Hepatic stellate cell (primary cell): ENCODE measurements at regions not wholly inside any gene's neighbourhood (a gene's known extent, or its start where the extent isn't known, plus 50 kb on each side); places are given as distances from the start of the nearest gene placed in this dataset.

Experiments used
- DNase-seq: peaks from one replicate; pipeline ENCODE4 v3.0.0; 2011; ENCODE audit warnings: low spot score

DNA sequence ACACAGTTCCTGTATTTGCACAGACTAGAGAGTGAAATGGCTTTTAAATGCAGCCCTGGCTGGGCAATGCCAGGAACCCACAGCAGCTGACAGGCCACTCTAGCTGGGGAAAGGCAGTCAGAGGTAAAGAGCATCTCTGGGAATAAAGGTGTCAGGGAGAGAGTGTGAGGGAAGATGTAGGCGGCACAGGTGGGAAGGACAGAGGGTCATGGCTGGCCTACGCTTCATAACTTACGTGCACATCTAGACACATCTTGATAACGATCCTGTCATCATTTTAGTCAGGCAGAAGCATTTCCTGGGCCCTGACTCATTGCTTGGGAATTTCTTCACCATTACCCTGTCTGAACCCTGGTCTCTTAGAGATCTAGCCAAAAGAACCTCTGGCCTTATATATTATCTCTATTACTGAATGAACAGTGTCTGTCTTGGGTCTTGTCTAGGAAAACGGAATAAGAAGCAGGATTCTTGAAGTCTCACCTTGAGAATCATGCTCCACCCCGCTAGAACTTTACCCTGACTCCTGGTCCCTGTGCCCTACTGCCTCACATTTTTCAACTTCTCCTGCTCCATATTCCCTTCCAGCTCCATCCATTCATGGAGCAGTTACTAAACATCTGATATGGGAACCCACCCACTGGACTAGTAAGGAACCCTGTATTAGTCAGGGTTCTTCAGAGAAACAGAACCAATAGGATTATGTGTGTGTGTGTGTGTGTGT, 106.4 kb upstream of the ELL2 start:
- peak; percentile 38 for DNase-seq

DNA sequence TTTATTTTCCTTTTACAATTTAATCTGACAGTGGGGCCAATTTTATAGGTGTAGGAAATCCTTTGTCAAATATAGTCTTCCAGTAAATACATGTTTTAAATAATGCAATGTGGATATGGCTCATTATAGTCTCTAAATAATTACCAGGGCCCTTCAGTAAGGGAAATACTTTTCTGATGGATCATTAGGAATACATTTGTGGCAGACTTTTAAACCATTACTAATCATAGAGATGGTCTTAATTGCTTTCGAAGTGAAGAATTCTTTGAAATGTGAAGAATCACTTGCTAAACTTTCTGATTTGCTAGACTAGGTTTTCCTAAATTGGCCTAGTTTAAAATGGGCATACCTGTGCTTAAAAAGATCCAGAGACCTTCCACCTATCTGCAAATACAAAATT, 105.6 kb upstream of the ELL2 start:
- DNase-seq = no peak

DNA sequence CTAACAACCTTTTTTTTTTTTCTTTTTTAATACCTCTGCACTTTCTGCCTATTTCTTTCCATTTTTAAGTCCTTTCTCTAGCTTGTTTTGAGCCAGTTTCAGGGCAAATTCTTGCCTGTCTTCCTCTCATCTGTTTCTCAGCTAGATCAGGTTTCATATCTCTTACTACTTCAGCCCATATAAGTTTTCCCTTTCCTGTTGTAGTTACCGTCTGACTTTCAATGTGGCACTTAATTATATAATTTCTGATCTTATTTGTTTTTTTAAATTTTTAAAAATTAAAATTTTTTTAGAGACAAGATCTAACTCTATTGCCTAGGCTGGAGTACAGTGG, 104.7 kb upstream of the ELL2 start:
- DNase-seq = no peak

DNA sequence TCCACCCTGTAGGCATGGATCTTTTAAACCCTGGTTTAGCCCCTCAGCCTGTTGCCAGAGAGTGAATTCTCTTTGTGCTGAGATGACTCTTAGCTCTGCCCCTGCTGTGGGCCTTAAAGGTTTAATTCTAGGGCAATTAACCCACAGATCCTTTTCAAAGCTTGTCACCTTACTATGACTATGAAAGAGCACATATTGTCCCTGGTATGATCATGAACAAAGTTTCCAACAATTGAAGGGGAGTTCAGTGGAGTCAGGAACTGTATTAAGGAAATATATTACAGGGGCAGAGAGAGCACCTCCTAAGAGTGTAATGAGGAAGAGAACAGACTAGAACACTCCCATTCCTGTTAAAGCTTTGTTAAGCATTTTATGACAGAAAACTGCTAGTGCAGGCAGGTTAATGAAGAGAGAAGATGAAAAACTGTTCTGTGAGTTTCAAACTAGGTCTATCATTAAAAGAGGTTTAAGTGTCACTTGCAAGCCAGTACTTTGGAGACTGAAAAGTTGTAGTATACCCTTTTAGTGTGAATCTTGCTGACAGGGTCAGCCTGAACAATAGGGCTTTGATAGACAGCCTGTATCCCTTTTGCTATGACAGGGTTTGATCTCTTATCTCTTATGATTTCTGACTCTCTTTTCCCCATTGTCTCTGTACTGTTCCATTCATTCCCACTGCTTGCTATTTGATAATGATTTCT, 104.2 kb upstream of the ELL2 start:
- DNase-seq = no peak

DNA sequence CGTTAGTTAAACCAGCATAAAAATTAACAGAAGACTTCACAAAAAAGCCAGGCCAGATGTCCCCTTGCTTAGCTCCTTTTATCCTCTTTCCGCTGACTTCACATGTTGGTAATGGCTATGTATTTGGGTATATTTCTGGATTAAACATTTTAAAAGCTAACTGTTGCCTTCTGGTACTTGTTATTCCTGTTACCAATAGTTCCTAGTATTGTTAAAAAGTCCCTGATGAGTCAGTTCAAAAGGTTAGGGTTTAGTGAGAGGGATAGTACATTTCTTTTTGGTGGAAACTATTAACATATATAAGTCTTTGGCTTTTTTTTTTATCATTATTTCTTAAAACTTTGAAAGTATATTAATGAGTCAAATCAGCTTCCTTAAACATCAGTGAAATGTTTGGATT, 103.2 kb upstream of the ELL2 start:
- DNase-seq = no peak

DNA sequence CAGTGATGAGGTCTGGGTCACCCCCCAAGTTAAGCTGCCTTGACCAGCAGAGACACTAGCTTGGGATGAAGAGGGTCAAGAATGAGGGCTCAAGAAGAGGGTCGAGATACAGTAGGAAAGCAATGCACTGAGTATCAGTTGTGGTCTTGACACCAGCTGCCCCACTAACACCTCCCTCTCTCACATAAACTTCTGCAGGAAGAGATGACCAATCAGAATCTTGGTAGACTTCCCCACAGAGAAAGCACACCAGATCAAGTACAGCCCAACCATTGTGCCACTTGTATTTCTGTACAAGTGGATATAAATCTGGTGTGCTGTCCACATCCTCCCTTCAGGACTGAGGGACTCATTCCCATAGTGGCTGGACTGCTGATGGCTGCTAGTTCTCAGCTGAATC, 101.2 kb upstream of the ELL2 start:
- no peak for DNase-seq

DNA sequence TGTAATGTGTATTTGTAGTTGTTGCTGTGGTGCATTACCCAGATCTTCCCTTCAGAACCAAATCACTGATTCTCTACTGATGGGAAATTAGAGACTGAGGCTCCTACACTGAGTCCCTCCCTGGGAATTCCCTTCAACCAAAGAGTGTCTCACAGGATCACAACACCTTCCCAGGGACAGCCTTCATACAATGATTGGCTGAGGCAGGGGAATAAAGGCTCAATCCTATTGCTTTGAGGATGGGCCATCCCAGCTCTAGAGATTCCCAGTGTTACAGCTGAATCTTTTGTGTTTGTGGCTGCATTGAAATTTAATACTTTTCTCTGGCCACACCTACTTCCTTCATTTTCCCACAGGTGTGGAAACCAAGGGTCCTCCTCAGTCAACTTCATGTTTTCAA, 96.4 kb upstream of the ELL2 start:
- DNase-seq = no peak

DNA sequence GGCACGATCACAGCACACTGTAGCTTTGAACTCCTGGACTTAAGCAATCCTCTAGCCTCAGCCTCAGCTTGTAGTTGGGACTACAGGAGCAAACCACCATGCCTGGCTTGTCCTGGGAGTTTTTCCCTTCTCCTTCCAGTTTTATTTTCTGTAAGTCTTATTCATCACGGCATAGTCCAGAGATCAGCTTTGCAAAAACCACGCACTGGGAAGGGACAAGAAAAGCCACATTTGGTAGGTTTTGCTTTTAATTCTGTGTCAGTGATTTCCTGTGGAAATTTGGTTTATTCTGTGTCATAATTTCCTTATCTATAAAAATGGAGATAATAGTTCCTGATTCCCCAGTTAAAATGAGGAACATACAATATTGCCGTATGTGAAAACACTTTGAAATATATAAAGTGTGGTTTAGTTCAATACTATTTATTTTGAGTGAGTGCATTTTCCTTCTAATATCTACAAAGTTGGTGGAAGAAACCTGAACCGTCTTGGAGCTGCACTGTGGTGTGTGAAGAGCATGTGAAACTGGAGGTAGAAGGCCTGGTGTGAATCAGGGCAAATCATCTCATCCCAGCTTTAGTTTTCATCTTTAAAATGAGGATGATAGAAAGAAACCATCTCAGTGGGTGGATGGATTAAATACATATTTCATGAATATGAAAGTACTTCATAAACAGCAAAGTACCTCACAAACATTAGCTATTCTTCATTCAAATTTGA, 92.8 kb upstream of the ELL2 start:
- no peak for DNase-seq

DNA sequence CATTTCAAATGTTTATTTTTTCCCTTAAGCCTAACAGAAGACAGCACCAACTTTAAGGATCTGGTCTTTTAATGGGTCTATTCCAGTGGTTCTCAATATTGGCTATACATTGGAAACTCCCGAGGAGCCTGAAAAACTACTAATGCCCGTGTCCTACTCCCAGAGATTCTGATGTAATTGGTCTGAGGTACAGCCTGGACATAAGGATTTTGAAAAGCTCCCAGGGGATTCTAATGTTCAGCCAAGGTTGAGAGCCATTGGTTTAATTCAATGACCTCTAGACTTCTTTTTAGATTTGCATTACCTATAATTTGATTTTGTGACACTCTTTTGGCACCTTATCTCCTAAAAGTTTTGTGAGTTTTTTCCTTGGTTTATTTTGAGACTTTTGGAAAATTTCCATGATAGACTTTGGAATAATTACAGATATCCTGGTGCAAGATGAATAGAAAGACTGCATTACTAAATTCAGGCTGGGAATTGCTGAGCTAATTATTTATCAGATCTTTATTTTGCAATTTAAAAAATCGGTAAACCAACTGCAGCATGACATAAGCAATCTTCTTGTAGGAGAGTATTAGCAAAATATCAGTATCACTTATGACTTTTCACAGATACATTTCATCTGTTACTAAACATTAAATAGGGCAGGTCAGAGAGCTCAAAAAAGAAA, 91.5 kb upstream of the ELL2 start:
- DNase-seq = no peak

DNA sequence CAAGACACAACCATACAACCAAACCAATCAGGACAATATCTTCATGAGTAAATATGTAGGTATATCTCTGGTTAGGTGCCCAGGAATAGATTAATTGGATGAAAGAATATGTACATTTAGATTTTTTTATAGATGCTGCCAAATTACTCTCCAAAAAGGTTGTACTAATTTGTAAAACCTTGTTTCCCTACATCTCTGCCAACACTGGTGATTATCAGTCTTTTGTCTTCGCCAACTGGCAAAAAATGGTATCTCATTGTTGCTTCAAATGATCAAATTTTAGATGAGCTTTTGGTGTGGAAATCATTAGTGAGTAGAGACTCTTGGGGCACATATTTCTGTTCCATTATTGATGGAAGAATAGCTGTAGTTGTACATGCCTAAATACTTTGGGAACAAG, 90.7 kb upstream of the ELL2 start:
- DNase-seq = no peak

DNA sequence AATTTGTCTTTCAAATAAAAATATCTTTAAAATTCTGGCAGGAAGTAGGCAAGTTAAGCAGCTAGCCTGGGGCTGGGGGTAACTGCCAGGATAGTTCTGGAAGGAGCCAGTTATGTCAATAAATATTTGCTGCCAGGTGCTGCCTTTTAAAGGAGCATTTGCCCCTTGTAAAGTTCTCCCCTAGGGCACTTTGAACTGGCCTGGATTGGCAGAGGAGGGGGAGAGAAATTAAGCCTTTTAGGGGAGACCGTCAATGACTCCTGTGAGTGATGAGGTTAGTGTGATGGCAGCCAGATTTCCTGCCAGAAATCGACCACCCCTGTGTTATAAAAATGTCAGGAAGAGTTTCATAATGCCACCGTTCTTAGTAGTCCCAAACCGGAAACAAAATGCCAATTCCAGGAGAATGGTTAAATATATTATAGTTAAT, 89.8 kb upstream of the ELL2 start:
- no peak for DNase-seq

DNA sequence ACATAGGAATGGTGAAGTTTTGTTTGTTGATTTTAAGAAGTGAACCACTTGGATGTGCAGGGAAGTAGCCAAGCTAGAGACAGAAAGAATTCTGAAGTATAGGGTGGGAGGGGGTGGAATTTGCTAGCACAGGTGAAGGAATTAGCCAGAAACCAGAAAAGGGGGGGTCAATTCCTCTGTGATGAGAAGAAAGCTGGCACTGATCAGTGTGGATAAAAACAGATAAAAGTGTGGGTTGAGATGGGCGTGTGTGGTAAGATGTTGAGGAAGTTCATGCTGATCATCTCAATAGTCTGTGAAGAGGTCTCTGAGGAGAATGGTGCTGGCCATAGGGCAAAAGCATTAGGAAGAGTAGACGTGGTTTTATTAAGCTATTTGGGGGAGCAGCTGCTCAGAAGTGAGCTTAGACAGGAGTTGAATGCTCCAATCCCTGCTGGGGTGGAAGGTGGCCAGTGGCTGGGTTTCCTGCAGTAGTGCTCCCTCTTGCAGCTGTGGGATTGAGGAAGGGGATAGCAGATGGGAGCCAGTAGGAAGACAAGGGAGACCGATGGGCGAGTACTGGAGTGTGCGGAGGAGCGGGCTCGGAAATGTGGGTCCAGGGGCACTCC, 88.7 kb upstream of the ELL2 start:
- DNase-seq = no peak

DNA sequence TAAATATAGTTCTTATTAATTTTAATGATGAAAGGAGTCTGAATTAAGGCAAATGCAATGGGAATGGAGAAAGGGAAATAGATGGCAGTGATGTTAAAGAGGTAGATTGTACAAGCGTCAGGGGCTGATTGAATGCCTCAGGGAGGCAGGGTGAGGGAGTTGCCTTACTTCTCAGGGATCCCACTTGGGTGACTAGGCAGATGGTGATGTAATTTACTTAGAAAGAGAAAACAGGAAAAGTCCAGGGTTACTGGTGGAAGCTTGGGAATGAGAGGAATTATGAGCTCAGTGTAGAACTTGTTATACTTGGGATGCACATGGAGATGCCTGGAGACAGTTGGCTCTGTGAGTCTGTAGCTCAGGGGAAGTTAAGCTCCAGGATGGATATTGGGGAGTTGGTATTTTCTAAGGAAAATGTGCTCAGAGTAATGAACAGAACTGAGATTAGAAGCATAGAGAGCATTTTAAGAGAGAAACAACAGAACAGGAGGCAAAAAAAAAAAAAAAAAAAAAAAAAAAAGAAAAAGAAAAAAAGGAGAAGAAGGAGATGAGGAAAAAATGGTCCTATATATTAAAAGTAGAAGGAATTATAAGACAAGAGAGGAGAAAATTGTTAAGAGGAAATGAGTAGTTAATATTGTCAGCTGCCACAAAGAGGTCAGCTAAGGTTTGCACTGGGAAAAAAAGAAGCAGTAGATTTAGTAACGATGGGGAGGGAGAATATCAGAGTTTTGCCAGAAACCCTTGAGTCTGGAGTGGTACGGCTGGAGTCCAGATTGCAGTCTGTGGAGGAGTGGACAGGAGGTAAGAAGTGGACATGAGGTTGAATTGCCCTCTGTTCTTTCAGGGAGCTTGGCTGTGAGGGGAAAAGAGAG, 88.0 kb upstream of the ELL2 start:
- DNase-seq = peak; percentile 40

DNA sequence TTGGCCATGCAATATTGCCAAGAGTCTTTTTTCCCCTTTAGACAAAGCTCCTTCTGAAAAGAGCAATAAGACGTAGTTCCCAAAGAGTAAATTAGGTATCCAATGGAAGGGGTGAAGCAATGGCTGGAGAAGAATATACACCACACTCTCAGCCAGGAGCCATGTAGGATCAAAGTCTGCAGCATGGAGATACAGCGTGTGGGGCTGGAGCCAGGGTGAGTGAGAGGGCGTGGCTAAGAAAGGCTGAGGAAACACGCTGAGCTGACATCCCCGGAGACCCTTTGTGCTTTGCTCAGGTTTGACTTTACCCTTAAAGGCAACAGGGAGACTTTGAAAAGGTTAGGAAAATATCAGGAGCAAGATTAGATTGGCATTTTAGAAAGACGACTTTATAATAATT, 87.1 kb upstream of the ELL2 start:
- DNase-seq = no peak

DNA sequence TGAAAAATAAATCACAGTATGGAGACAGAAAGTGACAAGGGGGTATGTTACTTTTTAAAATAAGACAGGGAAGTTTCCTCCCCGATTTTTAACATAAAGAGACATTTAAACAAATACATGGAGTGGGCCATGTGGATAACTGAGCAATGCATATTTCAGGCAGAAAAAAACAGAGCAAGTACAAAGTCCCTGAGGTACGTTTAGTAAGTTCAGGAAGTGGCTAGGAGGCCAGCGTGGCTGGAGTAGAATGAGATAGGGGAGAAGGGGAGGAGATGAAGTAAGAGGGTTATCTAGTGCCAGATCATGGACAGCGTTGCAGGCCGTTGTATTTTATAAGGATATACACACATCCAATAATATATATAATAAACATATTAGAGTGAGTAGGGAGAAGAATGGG, 84.2 kb upstream of the ELL2 start:
- no peak for DNase-seq

DNA sequence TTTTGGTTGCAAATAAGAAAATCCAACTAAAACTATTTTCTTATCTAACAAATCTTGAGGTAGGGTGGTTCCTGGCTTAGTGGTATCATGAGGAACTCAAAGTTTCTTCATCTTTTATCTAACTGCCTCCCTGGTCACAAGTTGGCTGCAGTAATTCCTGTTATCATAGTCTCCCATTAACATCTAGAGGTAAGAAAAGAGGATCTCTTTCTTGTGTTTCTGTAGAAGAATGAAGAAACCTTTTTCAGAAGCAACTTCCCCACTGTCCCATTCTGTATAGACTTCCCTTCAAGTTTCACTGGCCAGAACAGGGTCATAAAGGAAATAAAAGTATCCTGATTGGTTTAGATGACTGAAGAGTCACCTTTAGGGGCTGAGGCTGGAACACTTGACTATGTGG, 81.8 kb upstream of the ELL2 start:
- DNase-seq = no peak

DNA sequence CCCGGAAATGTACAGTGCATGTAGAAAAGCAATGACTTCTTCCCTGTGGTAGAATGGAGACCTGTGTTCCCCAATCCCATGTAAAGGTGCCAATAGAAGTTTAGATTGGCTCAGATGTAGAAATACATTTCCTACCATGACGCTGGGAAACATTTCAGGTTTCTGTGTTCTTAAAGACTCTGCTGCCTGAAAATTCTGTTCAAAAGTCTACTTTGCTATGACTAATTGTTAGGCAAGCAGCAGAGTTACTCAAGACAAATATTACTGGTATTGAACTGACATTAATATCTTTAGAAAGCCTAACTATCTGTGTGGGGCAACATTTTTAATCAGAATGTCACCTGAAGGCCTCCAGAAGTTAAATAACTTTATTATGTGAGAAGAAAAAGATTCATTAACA, 75.5 kb upstream of the ELL2 start:
- DNase-seq = no peak

DNA sequence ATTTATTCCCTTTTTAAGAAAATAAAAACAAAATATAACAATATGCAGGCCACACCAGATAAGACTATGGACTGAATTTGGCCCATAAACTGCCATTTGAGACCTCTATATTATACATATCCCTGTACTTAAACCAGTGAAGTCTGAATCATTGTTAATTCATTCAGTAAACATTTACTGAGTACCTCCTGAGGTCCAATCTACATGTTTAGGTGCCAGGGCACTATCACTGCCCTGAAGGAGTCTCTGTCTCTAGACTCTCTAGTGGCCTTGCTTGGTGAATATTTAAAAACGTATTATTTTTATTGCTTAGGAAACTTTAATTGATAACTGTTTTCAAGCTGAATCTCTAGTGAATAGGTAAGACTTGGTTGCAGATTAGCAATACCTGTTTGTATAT, 74.7 kb upstream of the ELL2 start:
- DNase-seq = no peak

DNA sequence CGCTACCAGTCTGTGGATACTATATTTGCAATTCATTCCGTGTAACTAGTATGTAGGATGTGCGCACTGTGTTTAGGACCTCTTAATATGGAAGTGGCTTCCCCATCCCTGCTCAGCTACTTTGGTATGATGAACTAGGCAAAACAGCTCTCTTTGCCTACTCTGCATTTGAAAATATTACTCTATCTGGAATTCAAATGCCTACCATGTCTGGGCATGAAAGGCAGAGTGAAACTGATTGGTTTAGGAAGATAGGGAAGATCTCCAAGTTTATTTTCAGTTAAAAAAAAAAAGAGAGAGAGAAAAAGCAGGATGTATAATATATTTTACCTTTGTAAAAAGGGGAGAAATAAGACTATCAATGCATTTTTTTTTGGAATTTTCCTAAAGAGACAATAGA, 74.1 kb upstream of the ELL2 start:
- DNase-seq = no peak

DNA sequence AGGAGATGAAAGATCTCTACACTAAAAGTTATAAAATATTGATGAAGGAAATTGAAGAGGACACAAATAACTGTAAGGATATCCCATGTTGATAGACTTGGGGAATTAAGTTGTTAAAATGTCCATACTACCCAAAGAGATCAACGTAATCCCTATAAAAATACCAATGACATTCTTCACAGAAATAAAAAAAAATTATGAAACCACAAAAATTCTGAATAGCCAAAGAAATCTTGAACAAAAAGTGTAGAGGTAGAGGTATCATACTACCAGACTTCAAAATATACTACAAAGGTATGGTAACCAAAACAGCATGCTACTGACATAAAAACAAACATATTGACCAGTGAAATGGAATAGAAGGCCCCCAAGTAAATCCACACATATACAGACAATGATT, 71.5 kb upstream of the ELL2 start:
- DNase-seq = no peak

DNA sequence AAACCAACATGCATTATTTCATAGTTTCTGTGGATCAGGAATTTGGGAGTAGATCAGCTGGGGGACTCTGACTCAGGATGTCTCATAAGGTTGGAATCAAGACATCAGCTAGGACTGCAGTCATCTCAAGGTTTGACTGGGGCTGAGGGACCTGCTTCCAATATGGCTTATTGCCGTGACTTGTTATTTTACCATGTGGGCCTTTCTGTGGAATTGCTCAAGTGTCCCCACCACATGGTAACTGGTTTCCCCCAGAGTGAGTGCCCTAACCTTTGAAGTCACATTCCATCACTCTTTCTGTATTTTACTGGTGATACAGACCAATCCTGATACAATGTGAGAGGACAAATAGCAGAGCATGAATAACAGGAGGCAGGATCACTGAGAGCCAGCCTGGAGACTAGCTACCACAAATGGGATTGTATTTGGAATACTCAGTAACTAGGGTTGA, 70.2 kb upstream of the ELL2 start:
- DNase-seq = no peak
